K562 (cell line): ENCODE measurements at regions not wholly inside any gene's neighbourhood (a gene's known extent, or its start where the extent isn't known, plus 50 kb on each side); places are given as distances from the start of the nearest gene placed in this dataset.

Source experiments
- ATAC-seq: fragments of 200-7000 bp; cut with Tn5 transposase; 3 replicates; pipeline ENCODE4 v1.9.1; 2020; ENCODE audit warnings: moderate library complexity
- BruUV-seq: library from RNA; stranded (reverse); fragments of 400-500 nt; replicated peaks from 2 replicates; lab custom pipeline; 2021; lab: Mats Ljungman, UMichigan
- CTCF ChIA-PET: fragments of 300-600 bp; formaldehyde crosslinking; extraction: SDS; loops from one replicate; lab custom pipeline; 2021; ENCODE audit warnings: low intra/inter-chr PET ratio; lab: Yijun Ruan, JAX
- POLR2A ChIA-PET: fragments of 300-600, 350-650 bp; sonication (Branson Sonifier 250); formaldehyde crosslinking; extraction: SDS; loops from one replicate; lab custom pipeline; 2021; ENCODE audit warnings: antibody characterized with exemption, inconsistent platforms; lab: Yijun Ruan, JAX
- DNase-seq, 4 experiments: peaks; one replicate each; pipeline versions ENCODE4 v3.0.0 to v3.0.0-alpha.2; 2011 to 2018; ENCODE audit warnings: low spot score in 3 of 4, mixed read lengths in 3 of 4; ENCODE audit errors: extremely low read depth in 1 of 4
- FAIRE-seq: peaks from 2 replicates; lab custom pipeline; 2011; peaks lifted over from hg19 to GRCh38; lab: Jason Lieb, UNC
- H2AFZ ChIP-seq: 2 replicates; pipeline ENCODE4 v1.6.0; 2011; ENCODE audit warnings: low read depth, low read length, control low read depth, inconsistent platforms
- H3K27ac ChIP-seq: fragments of 200-600 bp; 3 replicates; pipeline ENCODE4 v1.8.0; 2011; ENCODE audit warnings: low read depth, mild to moderate bottlenecking, control low read depth, inconsistent platforms, low read length, moderate library complexity, mixed read lengths; ENCODE audit errors: extremely low read depth
- H3K27me3 ChIP-seq, 2 experiments: fragments of 300-600 bp in 1 of 2; 2 replicates in 1 of 2; 3 replicates in 1 of 2; pipeline versions ENCODE4 v1.6.0 to v1.8.0; 2011; ENCODE audit warnings: inconsistent platforms in 2 of 2, low read length in 2 of 2, mild to moderate bottlenecking in 1 of 2, mixed read lengths in 1 of 2, moderate library complexity in 1 of 2; ENCODE audit not compliant: control insufficient read depth in 2 of 2, insufficient read depth in 2 of 2
- H3K36me3 ChIP-seq: fragments of 300-600 bp; 3 replicates; pipeline ENCODE4 v1.8.0; 2011; ENCODE audit warnings: mild to moderate bottlenecking, low read length, inconsistent platforms; ENCODE audit not compliant: control insufficient read depth, insufficient read depth
- H3K4me1 ChIP-seq, 2 experiments: fragments of 200-600 bp in 1 of 2; replicated peaks in 1 of 2; 2 replicates in 1 of 2; 3 replicates in 1 of 2; pipeline versions ENCODE4 v1.5.1 to v1.8.0; 2011; ENCODE audit warnings: inconsistent platforms in 2 of 2, low read length in 2 of 2, mild to moderate bottlenecking in 1 of 2, mixed read lengths in 1 of 2, moderate library complexity in 1 of 2; ENCODE audit not compliant: control insufficient read depth in 2 of 2, insufficient read depth in 2 of 2
- H3K4me2 ChIP-seq: 2 replicates; pipeline ENCODE4 v1.6.1; 2011; ENCODE audit warnings: low read length, control low read depth, inconsistent platforms, mixed read lengths; ENCODE audit not compliant: insufficient read depth
- H3K4me3 ChIP-seq: fragments of 200-600 bp; sonication (generic), shearing (Covaris generic); 2 replicates; pipeline ENCODE4 v1.5.1; 2016; ENCODE audit warnings: control low read depth, inconsistent platforms
- H3K79me2 ChIP-seq: fragments of 200-600 bp; 3 replicates; pipeline ENCODE4 v1.8.0; 2011; ENCODE audit warnings: low read length, inconsistent platforms; ENCODE audit not compliant: control insufficient read depth, insufficient read depth
- H3K9ac ChIP-seq, 2 experiments: 2 replicates each; pipeline versions ENCODE4 v1.6.0 to v1.6.1; 2011; ENCODE audit warnings: low read depth in 2 of 2, low read length in 2 of 2, control low read depth in 1 of 2, inconsistent platforms in 1 of 2, mild to moderate bottlenecking in 1 of 2, mixed read lengths in 1 of 2; ENCODE audit not compliant: insufficient read depth in 1 of 2
- H3K9me1 ChIP-seq: one replicate; pipeline ENCODE4 v1.6.0; 2011; ENCODE audit warnings: inconsistent platforms, mild to moderate bottlenecking, low read length, moderate library complexity; ENCODE audit not compliant: control insufficient read depth, insufficient read depth
- H3K9me3 ChIP-seq: replicated peaks from 2 replicates; pipeline ENCODE4 v1.5.1; 2011; ENCODE audit warnings: low read depth, low read length, inconsistent platforms; ENCODE audit not compliant: control insufficient read depth, insufficient read depth
- H4K20me1 ChIP-seq: replicated peaks from 2 replicates; pipeline ENCODE4 v1.6.1; 2011; ENCODE audit warnings: low read length, inconsistent platforms, mixed read lengths; ENCODE audit not compliant: control insufficient read depth, insufficient read depth
- HEY1 ChIP-seq: fragments of 250-450 bp; sonication (Bioruptor Pico); IDR thresholded peaks from 2 replicates; pipeline ENCODE4 v1.5.0; 2020; ENCODE audit warnings: mild to moderate bottlenecking, moderate library complexity, borderline replicate concordance
- NR1H2 ChIP-seq: sonication (generic); formaldehyde crosslinking; IDR thresholded peaks from 2 replicates; pipeline ENCODE4 v1.4.0; 2020; ENCODE audit warnings: mild to moderate bottlenecking, missing genetic modification reagents
- TRIM25 ChIP-seq: fragments of 450-650 bp; IDR thresholded peaks from 2 replicates; pipeline ENCODE4 v1.7.0; 2016; ENCODE audit warnings: borderline replicate concordance
- ZNF830 ChIP-seq: fragments of 250-450 bp; sonication (Bioruptor Pico); IDR thresholded peaks from 2 replicates; pipeline ENCODE4 v1.5.0; 2021; ENCODE audit warnings: mild to moderate bottlenecking
- WGBS: fragments of 100-300 bp; shearing (Covaris generic); methylation state at CpG from one replicate; pipeline ENCODE4 v1.1.6; 2016; ENCODE audit warnings: low coverage, mixed read lengths; ENCODE audit not compliant: insufficient coverage; ENCODE audit errors: missing lambda C conversion rate; 5-methylcytosine and 5-hydroxymethylcytosine counted together
- in situ Hi-C: fragments of 300-500 bp; cut with MboI; formaldehyde crosslinking; loops from 4 replicates; pipeline ENCODE4 v1.15.0; 2018; ENCODE audit warnings: inconsistent platforms, mixed read lengths
- intact Hi-C: fragments of 100-400 bp; cut with micrococcal nuclease; formaldehyde crosslinking; loops from 2 replicates; pipeline ENCODE4 v1.14.2; 2022
- TF ChIP-seq, protein P1 (sequence below): sonication (generic); formaldehyde crosslinking; IDR thresholded peaks from 2 replicates; pipeline ENCODE4 v1.8.1; 2022; ENCODE audit warnings: missing genetic modification reagents
- TF ChIP-seq, protein P2 (sequence below): sonication (generic); formaldehyde crosslinking; IDR thresholded peaks from 2 replicates; pipeline ENCODE4 v1.8.1; 2023; ENCODE audit warnings: mild to moderate bottlenecking, missing genetic modification reagents

DNA sequence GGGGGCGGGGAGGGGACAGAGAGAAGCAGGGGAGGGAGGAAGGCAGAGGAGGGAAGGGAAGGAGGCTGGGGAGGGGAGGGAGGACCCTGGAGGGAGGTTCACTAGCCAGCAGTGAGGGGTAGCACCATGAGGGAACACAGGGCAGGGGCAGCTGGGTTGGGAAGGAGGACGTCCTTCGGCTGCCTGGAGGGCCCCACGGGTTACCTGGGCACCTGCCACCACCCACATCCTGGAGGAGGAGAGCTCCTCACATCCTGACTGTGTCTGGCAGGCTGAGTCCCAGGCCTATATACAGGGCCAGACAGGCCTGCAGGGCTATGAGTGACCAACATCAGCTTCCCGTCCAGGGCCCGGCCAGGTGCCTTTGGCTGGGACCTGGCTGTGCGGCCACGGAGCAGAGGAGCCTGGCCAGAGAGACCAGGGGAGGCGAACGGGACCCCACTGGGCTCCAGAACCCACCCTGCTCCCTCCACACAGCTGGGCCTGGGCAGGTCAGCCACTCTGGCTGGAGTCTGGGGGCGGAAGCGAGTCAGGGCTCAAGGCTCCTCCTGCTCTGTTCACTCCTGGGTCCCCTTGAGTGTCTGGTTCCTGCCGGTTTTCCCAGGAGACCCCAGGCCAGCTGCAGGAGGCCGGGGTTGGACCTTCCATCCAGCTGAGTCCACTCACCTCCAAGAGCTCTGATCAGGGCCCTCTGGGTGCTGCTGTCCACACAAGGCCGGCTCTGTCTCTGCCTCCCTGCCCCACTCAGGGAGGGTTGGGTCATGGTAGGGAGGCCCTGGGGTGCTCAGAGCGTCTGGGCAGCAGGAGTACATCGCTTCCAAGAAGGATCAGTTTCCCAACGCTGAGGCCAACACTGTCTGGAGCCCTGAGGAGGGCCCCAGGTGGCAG is 677.7 kb downstream of the BRD1 start:
- BruUV-seq = no TSS peak
- H3K4me3 ChIP-seq = no peak overlapping the region
- TF ChIP-seq ZNF830 (CRISPR knock-in tag) = no peak
- CTCF ChIA-PET = no interaction called here
- no peak overlapping the region for H3K4me2 ChIP-seq
- no peaks in the 10 kb centered on the region; a peak in 1 of 5 replicates for H3K27me3 ChIP-seq
- intact Hi-C loops (no loop called here), in situ Hi-C loops (no loop called here)
- H3K79me2 ChIP-seq = no peaks in the 10 kb centered on the region
- no peak overlapping the region for H2AFZ ChIP-seq
- no peak overlapping the region for H3K9ac ChIP-seq
- no peak for DNase-seq
- ATAC-seq = no peak
- H3K4me1 ChIP-seq = no peaks in the 10 kb centered on the region
- no peaks in the 10 kb centered on the region for H3K9me1 ChIP-seq
- no peak for FAIRE-seq
- POLR2A ChIA-PET = no interaction called here
- WGBS = 1% methylated on average over 12 of the region's 18 CpGs
- H3K9me3 ChIP-seq = no peaks in the 10 kb centered on the region
- no peaks in the 10 kb centered on the region for H3K36me3 ChIP-seq
- no peak overlapping the region for H3K27ac ChIP-seq
- no peaks in the 10 kb centered on the region for H4K20me1 ChIP-seq

GRCh38 chr22:49148895-49149418 is 678.7 kb downstream of the BRD1 start:
- H3K27me3 ChIP-seq = no peaks in the 10 kb centered on the region; a peak in 1 of 5 replicates
- TF ChIP-seq HEY1 (no peak), NR1H2 (no peak), TRIM25 (no peak)
- TF ChIP-seq, protein P1, sequence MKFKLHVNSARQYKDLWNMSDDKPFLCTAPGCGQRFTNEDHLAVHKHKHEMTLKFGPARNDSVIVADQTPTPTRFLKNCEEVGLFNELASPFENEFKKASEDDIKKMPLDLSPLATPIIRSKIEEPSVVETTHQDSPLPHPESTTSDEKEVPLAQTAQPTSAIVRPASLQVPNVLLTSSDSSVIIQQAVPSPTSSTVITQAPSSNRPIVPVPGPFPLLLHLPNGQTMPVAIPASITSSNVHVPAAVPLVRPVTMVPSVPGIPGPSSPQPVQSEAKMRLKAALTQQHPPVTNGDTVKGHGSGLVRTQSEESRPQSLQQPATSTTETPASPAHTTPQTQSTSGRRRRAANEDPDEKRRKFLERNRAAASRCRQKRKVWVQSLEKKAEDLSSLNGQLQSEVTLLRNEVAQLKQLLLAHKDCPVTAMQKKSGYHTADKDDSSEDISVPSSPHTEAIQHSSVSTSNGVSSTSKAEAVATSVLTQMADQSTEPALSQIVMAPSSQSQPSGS (CRISPR knock-in tag) = no peak
- TF ChIP-seq, protein P2, sequence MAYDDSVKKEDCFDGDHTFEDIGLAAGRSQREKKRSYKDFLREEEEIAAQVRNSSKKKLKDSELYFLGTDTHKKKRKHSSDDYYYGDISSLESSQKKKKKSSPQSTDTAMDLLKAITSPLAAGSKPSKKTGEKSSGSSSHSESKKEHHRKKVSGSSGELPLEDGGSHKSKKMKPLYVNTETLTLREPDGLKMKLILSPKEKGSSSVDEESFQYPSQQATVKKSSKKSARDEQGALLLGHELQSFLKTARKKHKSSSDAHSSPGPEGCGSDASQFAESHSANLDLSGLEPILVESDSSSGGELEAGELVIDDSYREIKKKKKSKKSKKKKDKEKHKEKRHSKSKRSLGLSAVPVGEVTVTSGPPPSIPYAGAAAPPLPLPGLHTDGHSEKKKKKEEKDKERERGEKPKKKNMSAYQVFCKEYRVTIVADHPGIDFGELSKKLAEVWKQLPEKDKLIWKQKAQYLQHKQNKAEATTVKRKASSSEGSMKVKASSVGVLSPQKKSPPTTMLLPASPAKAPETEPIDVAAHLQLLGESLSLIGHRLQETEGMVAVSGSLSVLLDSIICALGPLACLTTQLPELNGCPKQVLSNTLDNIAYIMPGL (CRISPR knock-in tag) = no peak
- TF ChIP-seq, all 486 proteins: peak for 0

More at GRCh38 chr22:49148895-49149418, 678.7 kb downstream of the BRD1 start:
- DNase-seq (no peak), FAIRE-seq (no peak), ATAC-seq (no peak)
- Histone ChIP-seq H3K9me1 (no peaks in the 10 kb centered on the region), H3K36me3 (no peaks in the 10 kb centered on the region), H2AFZ (no peak overlapping the region), H3K27ac (no peak overlapping the region), H3K9ac (no peak overlapping the region), H3K79me2 (no peaks in the 10 kb centered on the region), H3K4me3 (no peak overlapping the region), H4K20me1 (no peaks in the 10 kb centered on the region), H3K9me3 (no peaks in the 10 kb centered on the region), H3K4me1 (no peaks in the 10 kb centered on the region), H3K4me2 (no peak overlapping the region)
- in situ Hi-C loops (no loop called here), intact Hi-C loops (no loop called here)
- BruUV-seq = no TSS peak
- WGBS = 2% methylated on average over 9 of the region's 10 CpGs
- ChIA-PET CTCF (no interaction called here), POLR2A (no interaction called here)
